ENCODE measurements at regions not wholly inside any gene's neighbourhood (a gene's known extent, or its start where the extent isn't known, plus 50 kb on each side); places are given as distances from the start of the nearest gene placed in this dataset.

DNA sequence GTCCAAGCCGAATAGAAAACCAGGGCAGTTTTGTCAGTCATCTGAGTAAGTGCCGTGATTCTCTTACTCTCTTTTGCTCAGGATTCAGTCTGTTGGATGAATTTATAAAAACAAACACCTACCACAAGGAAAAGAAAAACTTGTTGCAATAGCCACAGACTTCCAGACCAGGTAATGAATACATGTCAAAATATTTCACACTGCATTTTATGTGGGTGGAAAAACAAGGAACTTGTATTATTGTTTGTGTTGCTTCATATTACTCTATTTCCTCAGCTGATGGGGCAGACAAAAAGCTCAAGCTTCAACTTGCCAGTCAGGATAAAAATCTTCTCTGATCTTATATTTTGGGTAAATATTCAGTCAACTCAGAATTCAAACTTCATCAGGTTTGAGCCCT, 1125.7 kb downstream of the NLGN4Y start:
- no peak for TF ChIP-seq POLR2AphosphoS5 (IDR thresholded peaks at IDR 0.05; ENCODE audit: low read depth, low read length)
- TF ChIP-seq PAX5 (IDR thresholded peaks at IDR 0.05; ENCODE audit: insufficient read depth, low read length, severe bottlenecking) = no peak
- no peak for TF ChIP-seq POLR2A (IDR thresholded peaks at IDR 0.05; ENCODE audit: low read depth, low read length)
- no peak for TF ChIP-seq SPI1 (IDR thresholded peaks at IDR 0.05; ENCODE audit: low read depth, low read length)
- no peak for TF ChIP-seq POU2F2 (IDR thresholded peaks at IDR 0.05; ENCODE audit: low read depth, low read length)
- no peak for DNase-seq (ENCODE audit: insufficient read length, low spot score)
- FAIRE-seq = no peak

GRCh38 chrY:15688531-15688930, 1164.2 kb downstream of the NLGN4Y start:
- DNase-seq (ENCODE audit: insufficient read length, low spot score) (no peak), FAIRE-seq (no peak)
- no peak for TF ChIP-seq PAX5 (IDR thresholded peaks at IDR 0.05; ENCODE audit: insufficient read depth, low read length, severe bottlenecking)
- no peak for TF ChIP-seq POLR2AphosphoS5 (IDR thresholded peaks at IDR 0.05; ENCODE audit: low read depth, low read length)
- TF ChIP-seq SPI1 (IDR thresholded peaks at IDR 0.05; ENCODE audit: low read depth, low read length) = no peak
- no peak for TF ChIP-seq POU2F2 (IDR thresholded peaks at IDR 0.05; ENCODE audit: low read depth, low read length)
- no peak for TF ChIP-seq POLR2A (IDR thresholded peaks at IDR 0.05; ENCODE audit: low read depth, low read length)
- TF ChIP-seq TAF1 (IDR thresholded peaks at IDR 0.05; ENCODE audit: low read depth, low read length) = no peak

GRCh38 chrY:15689994-15690393, 1165.7 kb downstream of the NLGN4Y start:
- no peak for FAIRE-seq

DNA sequence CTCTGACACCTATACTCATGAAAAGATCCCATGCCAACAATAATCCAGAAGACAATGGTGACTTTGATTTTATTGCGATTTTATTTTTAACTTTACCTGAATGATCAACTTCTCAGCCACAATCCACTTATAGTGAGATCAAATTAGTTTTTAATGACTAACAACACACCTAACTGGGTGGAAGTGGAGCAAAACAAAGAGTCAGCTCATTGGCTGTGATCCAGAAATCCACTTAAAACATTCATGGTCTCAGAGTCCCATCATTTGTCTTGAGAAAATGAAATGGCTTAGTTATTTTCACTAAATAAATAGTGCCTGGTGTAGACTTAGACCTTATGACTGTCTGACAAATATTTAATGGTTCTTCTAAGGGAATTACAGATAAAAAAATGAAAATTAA, 1177.8 kb downstream of the NLGN4Y start:
- no peak for TF ChIP-seq POLR2AphosphoS5 (IDR thresholded peaks at IDR 0.05; ENCODE audit: low read depth, low read length)
- TF ChIP-seq TAF1 (IDR thresholded peaks at IDR 0.05; ENCODE audit: low read depth, low read length) = no peak
- TF ChIP-seq POU2F2 (IDR thresholded peaks at IDR 0.05; ENCODE audit: low read depth, low read length) = no peak
- TF ChIP-seq SPI1 (IDR thresholded peaks at IDR 0.05; ENCODE audit: low read depth, low read length) = no peak
- no peak for TF ChIP-seq POLR2A (IDR thresholded peaks at IDR 0.05; ENCODE audit: low read depth, low read length)
- TF ChIP-seq PAX5 (IDR thresholded peaks at IDR 0.05; ENCODE audit: insufficient read depth, low read length, severe bottlenecking) = no peak
- DNase-seq (ENCODE audit: insufficient read length, low spot score) (no peak), FAIRE-seq (no peak)

More at GRCh38 chrY:15689994-15690393, 1165.7 kb downstream of the NLGN4Y start:
- TF ChIP-seq SPI1 (IDR thresholded peaks at IDR 0.05; ENCODE audit: low read depth, low read length) (no peak), PAX5 (IDR thresholded peaks at IDR 0.05; ENCODE audit: insufficient read depth, low read length, severe bottlenecking) (no peak), POU2F2 (IDR thresholded peaks at IDR 0.05; ENCODE audit: low read depth, low read length) (no peak), POLR2AphosphoS5 (IDR thresholded peaks at IDR 0.05; ENCODE audit: low read depth, low read length) (no peak), POLR2A (IDR thresholded peaks at IDR 0.05; ENCODE audit: low read depth, low read length) (no peak)
- DNase-seq (ENCODE audit: insufficient read length, low spot score) = no peak

DNA sequence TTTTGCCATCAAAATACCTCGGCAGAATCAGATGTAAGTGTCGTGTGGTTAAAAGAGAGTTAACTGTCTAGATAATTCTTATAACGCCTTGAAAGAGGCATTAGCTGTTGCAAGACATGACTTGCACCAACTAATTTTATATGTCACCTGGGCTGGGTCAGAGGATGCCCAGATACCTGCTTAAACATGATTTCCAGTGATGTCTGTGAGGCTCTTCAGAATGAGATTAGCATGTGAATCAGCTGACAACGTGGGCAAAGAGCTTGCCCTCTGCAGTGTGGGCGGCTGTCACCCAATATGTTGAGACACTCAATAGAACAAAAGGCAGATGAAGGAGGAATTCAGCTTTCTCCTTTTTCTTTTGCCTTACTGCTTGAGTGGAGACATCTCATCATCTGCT, 1180.6 kb downstream of the NLGN4Y start:
- no peak for FAIRE-seq
- no peak for DNase-seq (ENCODE audit: insufficient read length, low spot score)
- no peak for TF ChIP-seq TAF1 (IDR thresholded peaks at IDR 0.05; ENCODE audit: low read depth, low read length)
- TF ChIP-seq PAX5 (IDR thresholded peaks at IDR 0.05; ENCODE audit: insufficient read depth, low read length, severe bottlenecking) = no peak
- TF ChIP-seq POLR2AphosphoS5 (IDR thresholded peaks at IDR 0.05; ENCODE audit: low read depth, low read length) = no peak
- TF ChIP-seq POU2F2 (IDR thresholded peaks at IDR 0.05; ENCODE audit: low read depth, low read length) = no peak
- TF ChIP-seq SPI1 (IDR thresholded peaks at IDR 0.05; ENCODE audit: low read depth, low read length) = no peak

DNA sequence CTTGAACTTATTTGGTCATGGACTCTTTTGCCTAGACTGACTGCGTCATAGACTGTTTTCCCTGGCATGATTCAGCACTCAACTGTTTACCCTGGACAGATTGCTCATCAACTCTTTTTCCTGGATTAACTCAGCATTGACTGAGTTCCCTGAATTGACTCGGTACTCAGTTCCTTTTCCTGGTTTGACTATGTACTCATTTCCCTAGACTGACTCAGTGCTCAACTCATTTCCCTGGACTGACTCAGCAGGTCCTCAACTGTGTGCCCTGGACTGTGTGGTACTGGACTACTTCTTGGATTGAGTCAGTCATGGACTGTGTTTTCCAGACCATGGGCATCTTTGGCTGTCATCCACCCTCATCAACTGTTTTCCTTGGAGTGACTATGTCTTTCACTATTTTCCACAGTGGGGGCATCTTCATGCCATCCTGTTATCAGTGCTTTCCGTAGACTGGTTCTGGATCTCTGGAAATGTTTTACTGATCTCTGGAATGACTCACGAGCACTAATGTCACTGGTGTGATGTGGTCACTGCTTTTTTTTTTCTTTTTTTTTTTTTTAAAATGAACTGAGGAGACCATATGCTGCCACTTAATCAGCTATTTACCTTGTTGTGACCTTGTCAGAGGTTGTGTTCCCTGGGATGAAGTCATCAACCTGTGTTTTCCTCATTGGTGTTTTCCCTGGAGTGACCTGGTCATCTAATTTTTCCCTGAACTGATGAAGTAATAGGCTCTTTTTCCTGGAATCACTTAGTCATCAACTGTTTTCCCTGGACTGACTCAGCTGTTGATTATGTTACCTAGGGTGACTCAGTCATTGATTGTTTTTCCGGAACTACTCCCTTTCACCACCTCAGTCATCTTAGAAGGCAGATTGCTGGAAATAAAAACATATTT, 1225.5 kb downstream of the NLGN4Y start:
- FAIRE-seq (no peak), DNase-seq (ENCODE audit: insufficient read length, low spot score) (no peak)
- no peak for TF ChIP-seq POLR2A (IDR thresholded peaks at IDR 0.05; ENCODE audit: low read depth, low read length)
- no peak for TF ChIP-seq PAX5 (IDR thresholded peaks at IDR 0.05; ENCODE audit: insufficient read depth, low read length, severe bottlenecking)
- no peak for TF ChIP-seq POLR2AphosphoS5 (IDR thresholded peaks at IDR 0.05; ENCODE audit: low read depth, low read length)
- TF ChIP-seq TAF1 (IDR thresholded peaks at IDR 0.05; ENCODE audit: low read depth, low read length) = no peak
- no peak for TF ChIP-seq SPI1 (IDR thresholded peaks at IDR 0.05; ENCODE audit: low read depth, low read length)
- TF ChIP-seq POU2F2 (IDR thresholded peaks at IDR 0.05; ENCODE audit: low read depth, low read length) = no peak

DNA sequence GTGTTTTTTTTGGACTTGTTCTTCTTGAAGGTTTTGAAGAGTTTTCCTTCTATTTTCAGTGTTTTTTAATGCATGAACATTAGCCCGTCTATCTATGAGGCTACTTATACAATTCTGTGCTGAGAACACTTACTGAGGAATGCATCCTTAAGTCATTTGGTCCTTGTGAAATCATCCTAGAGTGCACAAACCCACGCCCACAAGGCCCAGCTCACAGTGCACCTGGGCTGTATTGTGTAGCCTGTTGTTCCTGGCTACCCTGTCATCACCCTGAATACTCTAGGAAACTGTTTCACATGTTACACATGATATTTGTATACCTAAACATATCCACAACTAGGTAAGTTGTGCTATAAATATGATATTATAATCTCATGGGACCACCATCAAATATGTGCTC, 1226.7 kb downstream of the NLGN4Y start:
- no peak for DNase-seq (ENCODE audit: insufficient read length, low spot score)
- no peak for FAIRE-seq

DNA sequence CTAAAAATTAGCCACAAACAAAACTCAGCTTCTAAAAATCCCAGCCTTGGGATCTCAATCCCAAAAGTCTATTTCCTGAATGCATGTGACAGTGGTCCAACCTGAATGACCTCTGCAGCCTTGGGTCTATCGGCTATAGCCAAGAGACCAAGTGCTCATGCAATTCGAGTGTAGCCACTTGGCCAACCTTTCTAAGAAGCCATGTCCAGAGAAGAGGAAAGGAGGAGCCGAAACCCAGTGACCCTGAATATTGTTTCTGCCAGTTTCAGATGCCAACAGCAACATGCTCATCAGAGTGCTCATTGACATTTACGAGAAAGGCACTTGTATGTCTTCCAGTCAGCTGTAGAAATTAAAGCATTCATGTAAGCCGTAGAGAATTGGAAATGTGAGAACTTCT, 1231.9 kb downstream of the NLGN4Y start:
- TF ChIP-seq TAF1 (IDR thresholded peaks at IDR 0.05; ENCODE audit: low read depth, low read length) (no peak), POLR2AphosphoS5 (IDR thresholded peaks at IDR 0.05; ENCODE audit: low read depth, low read length) (no peak), POLR2A (IDR thresholded peaks at IDR 0.05; ENCODE audit: low read depth, low read length) (no peak), SPI1 (IDR thresholded peaks at IDR 0.05; ENCODE audit: low read depth, low read length) (no peak), POU2F2 (IDR thresholded peaks at IDR 0.05; ENCODE audit: low read depth, low read length) (no peak), PAX5 (IDR thresholded peaks at IDR 0.05; ENCODE audit: insufficient read depth, low read length, severe bottlenecking) (no peak)
- no peak for FAIRE-seq
- DNase-seq (ENCODE audit: insufficient read length, low spot score) = no peak

More for the DNA sequence above, 1226.7 kb downstream of the NLGN4Y start:
- TF ChIP-seq PAX5 (IDR thresholded peaks at IDR 0.05; ENCODE audit: insufficient read depth, low read length, severe bottlenecking) (no peak), TAF1 (IDR thresholded peaks at IDR 0.05; ENCODE audit: low read depth, low read length) (no peak), POU2F2 (IDR thresholded peaks at IDR 0.05; ENCODE audit: low read depth, low read length) (no peak), SPI1 (IDR thresholded peaks at IDR 0.05; ENCODE audit: low read depth, low read length) (no peak), POLR2A (IDR thresholded peaks at IDR 0.05; ENCODE audit: low read depth, low read length) (no peak), POLR2AphosphoS5 (IDR thresholded peaks at IDR 0.05; ENCODE audit: low read depth, low read length) (no peak)

- FAIRE-seq = no peak
These were observed 1249.2 kb downstream of the NLGN4Y start for GRCh38 chrY:15773579-15773978.

More at GRCh38 chrY:15773579-15773978, 1249.2 kb downstream of the NLGN4Y start:
- TF ChIP-seq SPI1 (IDR thresholded peaks at IDR 0.05; ENCODE audit: low read depth, low read length) = no peak
- no peak for TF ChIP-seq POLR2A (IDR thresholded peaks at IDR 0.05; ENCODE audit: low read depth, low read length)
- no peak for TF ChIP-seq PAX5 (IDR thresholded peaks at IDR 0.05; ENCODE audit: insufficient read depth, low read length, severe bottlenecking)
- no peak for TF ChIP-seq POLR2AphosphoS5 (IDR thresholded peaks at IDR 0.05; ENCODE audit: low read depth, low read length)
- TF ChIP-seq POU2F2 (IDR thresholded peaks at IDR 0.05; ENCODE audit: low read depth, low read length) = no peak
- TF ChIP-seq TAF1 (IDR thresholded peaks at IDR 0.05; ENCODE audit: low read depth, low read length) = no peak
- no peak for DNase-seq (ENCODE audit: insufficient read length, low spot score)

Data from GM12891 (cell line).